RPMI8226 (cell line): ENCODE measurements at regions not wholly inside any gene's neighbourhood (a gene's known extent, or its start where the extent isn't known, plus 50 kb on each side); places are given as distances from the start of the nearest gene placed in this dataset.
"Not testable (repeated sequence)": the region's sequence is repeated elsewhere in the genome, so short reads cannot be mapped to it uniquely, and the experiment has no call there.

Experiments used
- DNase-seq: peaks from one replicate; pipeline ENCODE4 v3.0.0-alpha.2; 2015

DNA sequence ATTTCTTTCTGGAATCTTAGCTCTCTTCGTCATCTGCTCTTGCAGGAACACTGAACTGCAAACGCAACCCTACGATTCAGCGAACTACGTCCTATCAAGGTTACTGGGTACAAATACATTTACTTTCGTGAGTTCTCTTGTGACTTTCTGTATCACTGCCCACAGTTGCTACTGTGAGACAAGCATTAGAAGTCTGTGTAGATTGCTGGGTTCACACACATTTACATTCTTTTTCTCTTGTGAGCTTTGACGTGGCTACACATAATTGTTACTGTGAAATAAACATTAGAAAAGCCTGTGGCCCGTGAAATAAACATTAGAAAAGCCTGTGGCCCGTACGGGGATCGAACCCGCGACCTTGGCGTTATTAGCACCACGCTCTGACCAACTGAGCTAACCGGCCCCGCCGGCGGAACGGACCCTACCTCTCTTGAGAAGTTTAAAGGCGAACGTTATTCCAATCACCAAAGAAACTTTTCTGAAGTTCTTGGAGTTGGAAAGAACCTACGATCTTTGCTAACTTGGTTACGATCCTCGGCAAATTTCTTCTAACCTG, 61.2 kb upstream of the ZNF322 start:
- DNase-seq: not testable (repeated sequence)

DNA sequence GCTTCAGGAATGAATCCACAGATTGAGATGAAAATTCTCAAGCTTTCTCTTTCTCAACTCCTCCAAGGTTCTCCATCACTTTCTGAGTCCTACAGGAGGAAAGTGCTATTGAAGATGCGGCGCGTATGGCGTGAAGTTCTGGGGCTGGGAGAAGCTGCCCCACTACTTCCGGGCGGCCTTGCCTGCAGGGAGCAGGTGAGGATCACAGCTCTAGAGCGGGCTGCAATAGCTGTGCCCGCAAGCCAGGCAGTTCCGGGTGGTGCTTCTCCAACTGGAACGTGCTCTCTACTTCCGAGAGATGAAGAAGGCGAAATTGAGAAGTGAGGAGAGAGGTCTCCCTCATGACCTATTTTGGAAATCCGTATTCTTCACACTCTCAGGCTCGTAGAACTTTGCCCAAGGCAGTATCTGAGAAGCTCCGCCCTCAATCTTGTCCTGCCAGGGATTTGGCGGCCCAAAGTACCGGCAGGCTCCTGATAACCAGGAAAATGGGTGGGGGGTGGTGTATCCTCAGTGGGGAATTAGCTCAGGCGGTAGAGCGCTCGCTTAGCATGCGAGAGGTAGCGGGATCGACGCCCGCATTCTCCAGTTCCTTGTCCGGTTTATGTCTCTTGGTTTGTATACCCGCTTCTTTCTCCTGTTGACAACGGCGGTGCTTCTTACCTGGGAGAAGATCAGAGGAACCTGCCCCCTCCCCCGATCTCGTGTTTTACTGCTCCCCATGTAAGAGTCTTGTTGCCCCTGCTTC, 70.6 kb upstream of the ZNF322 start:
- not testable (repeated sequence) for DNase-seq

DNA sequence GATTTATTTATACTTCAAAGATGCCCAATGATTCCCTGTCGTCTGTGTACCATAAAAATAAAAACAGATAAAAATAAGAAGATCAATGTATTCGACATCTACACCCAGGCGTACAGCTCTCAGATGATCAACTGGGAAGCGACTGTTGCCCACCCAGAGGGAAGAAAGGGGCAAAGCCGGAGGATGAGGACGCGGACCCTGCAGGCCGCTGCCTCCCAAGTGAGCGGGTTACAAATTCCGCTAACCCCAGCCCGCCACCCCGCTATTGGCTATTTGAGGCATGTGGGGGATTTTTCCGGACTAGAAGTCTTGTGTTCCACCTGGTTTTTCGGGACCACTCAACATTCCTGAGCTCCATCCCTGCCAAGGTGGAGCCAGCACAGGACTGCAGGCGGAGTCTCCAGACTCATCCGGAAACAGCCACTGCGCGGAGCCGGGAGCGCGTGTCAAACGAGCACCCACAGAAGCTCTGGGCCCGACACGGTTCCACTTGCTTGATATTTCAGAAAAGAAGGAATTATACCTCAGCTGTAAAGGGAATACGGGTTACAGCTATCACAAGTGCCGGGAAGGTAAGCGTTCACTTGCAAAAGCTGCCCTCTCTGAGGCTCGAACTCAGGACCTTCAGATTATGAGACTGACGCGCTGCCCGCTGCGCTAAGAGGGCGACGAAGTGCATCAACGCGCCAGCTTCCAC, 75.4 kb upstream of the ZNF322 start:
- not testable (repeated sequence) for DNase-seq

DNA sequence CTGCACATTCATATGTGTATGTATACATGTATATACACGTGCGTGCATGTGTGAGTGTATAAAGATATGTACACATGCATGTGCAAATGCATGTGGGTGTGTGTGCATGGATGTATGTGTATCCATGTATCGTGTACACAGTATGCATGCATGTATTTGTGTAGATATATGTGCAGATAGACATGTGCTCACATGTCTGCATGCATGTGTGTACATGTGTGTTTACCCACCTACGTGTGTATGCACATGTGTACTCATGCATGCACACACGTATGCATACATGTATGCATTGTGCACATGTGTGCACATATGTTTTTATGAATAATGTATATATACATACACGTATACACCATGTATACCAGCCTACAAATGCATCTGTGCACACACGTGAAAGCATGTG, 80.3 kb upstream of the ZNF322 start:
- no peak for DNase-seq

DNA sequence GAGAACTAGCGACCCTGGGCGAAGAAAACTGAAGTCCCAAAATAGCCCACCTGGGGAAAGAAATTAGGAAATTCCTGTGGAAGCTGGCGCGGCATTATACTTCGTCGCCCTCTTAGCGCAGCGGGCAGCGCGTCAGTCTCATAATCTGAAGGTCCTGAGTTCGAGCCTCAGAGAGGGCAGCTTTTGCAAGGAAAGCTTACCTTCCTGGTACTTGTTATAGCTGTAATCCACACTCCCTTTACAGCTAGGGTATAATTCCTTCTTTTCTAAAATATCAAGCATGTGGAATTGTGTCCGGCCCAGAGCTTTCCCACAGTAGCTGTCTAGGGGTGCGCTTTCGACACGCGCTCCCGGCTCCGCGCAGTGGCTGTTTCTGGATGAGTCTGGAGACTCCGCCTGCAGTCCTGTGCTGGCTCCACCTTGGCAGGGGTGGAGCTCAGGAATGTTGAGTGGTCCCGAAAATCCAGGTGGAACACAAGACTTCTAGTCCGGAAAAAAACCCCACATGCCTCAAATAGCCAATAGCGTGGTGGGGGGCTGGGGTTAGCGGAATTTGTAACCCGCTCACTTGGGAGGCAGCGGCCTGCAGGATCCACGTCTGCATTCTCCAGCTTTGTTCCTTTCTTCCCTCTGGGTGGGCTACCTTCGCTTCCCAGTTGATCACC, 83.7 kb upstream of the ZNF322 start:
- DNase-seq: no peak

DNA sequence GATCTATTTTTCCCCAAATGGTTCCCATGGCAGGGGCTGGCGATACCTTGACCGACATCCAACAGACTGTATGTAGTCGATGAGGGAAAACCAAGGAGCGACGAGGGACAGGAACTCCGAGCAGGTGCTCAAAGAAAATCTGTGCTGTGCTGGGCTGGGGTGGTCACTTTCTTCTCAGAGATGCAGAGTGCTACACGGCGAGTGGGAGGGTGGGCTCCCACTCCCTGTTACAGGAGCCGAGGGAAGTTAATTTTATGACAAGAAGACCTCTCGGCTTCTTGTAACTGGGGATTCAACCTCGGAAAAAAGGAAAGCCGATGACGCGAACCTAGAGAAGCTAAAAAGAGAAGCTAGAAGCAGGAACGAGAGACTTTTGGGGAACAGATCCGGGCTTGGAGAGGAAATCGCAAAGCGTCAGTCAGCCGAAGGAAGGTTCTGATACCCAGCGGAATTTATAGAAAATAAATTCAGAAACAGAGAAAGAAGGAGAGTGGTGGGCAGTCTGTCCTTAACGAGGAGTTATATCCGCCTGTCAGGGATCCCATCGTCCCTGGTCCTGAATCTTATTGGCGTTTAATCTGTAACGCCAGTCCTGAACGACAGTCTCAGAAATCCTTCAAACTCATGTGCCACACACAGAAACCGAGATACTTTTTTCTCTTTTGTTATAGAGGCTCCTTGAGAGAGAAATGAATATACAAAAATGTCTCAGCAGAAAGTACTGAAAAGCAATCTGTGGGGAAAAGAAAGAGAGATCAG, 84.6 kb upstream of the ZNF322 start:
- no peak for DNase-seq

DNA sequence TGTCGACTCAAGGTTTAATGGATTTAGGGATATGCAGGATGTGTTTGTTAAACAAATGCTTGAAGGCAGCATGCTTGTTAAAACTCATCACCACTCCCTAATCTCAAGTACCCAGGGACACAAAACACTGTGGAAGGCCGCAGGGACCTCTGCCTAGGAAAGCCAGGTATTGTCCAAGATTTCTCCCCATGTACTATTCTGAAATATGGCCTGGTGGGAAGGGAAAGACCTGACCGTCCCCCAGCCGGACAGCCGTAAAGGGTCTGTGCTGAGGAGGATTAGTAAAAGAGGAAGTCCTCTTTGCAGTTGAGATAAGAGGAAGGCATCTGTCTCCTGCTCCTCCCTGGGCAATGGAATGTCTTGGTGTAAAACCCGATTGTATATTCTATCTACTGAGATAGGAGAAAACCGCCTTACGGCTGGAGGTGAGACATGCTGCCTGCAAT, 85.3 kb upstream of the ZNF322 start:
- DNase-seq: not testable (repeated sequence)

DNA sequence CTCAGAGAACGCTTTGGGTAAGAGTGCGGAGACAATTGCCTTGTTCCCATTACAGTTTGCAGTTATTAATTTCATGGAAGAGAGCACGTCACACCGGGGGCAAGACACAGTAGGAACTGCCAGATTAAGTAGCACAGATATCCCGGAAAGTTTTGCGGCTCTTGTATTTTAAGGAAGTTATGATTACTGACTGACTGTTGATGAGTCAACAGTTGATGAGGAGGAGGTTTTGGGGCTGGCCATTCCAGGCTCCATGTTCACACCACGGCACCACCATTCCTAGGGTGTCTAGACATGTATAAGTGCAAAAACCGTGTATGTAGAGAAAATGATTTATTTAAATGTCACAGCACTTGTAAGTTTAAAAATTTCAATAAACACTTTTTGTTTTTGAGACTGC, 86.4 kb upstream of the ZNF322 start:
- not testable (repeated sequence) for DNase-seq

DNA sequence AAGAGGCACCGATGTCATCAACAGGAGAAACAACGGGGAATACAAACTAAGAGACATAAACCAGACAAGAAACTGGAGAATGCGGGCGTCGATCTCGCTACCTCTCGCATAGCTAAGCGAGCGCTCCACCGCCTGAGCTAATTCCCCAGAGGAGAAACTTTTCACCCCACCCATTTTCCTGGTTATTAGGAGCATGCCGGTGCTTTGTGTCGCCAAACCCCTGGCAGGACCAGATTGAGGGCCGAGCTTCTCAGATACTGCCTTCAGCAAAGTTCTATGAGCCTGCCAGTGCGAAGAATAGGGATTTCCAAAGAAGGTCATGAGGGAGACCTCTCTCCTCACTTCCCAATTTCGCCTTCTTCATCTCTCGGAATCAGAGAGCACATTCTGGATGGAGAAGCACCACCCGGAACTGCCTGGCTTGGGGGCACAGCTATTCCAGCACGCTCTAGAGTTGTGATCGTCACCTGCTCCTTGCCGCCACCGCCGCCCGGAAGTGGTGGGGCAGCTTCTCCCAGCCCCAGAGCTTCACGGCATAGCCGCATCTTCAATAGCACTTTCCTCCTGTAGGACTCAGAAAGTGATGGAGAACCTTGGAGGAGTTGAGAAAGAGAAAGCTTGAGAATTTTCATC, 89.7 kb upstream of the ZNF322 start:
- not testable (repeated sequence) for DNase-seq

DNA sequence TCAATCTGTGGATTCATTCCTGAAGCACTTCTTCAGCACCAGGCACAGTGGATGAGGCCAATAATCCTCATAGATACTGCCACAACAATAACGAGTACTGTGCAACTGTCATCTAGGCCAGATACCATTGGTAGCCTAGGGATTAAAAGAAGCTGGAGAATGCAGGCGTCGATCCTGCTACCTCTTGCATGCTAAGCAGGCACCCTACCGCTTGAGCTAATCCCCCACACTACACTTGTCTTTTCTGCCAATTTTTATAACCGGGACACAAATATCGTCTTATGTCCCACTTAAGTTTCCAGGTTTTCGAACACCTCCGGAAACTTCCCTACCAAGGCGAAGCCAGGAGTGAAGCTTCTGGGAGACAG, 90.2 kb upstream of the ZNF322 start:
- not testable (repeated sequence) for DNase-seq

DNA sequence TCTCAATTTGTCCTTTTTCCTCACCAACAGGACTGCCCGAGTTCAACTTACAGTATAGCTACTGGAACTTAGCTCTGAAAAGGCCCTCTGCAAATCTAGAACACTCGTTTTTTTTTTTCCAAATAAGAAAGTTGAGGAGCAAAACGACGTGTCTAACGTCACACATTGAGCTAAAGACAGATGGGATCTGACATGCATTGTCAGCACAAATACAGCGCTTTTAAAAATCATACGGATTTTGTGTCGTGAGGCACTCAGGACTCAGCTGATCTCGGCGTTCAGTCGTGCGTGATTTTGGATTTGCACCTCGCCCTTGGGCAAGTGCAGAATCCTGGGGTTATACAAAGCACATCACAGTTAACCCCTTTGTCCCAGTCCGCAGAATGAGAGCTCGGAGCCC, 94.7 kb upstream of the ZNF322 start:
- DNase-seq: no peak

DNA sequence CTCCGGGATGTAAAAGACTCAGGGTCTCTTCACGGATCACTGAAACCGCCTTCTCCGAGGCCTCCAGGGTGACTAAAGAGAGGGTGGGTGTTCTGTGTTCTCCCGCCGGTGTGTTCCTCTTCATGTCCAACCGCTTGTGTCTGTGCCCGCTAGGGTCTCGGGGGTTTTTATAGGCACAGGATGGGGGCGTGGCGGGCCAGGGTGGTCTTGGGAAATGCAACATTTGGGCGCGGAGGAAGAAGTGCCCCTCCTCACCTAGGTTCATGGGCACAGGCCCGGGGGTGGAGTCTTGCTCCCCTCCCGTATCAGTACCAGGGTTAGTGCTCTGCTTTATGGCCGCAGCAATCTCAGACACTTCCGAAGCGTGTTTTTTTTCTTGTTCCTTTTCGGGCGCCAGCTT, 95.3 kb upstream of the ZNF322 start:
- DNase-seq: not testable (repeated sequence)

DNA sequence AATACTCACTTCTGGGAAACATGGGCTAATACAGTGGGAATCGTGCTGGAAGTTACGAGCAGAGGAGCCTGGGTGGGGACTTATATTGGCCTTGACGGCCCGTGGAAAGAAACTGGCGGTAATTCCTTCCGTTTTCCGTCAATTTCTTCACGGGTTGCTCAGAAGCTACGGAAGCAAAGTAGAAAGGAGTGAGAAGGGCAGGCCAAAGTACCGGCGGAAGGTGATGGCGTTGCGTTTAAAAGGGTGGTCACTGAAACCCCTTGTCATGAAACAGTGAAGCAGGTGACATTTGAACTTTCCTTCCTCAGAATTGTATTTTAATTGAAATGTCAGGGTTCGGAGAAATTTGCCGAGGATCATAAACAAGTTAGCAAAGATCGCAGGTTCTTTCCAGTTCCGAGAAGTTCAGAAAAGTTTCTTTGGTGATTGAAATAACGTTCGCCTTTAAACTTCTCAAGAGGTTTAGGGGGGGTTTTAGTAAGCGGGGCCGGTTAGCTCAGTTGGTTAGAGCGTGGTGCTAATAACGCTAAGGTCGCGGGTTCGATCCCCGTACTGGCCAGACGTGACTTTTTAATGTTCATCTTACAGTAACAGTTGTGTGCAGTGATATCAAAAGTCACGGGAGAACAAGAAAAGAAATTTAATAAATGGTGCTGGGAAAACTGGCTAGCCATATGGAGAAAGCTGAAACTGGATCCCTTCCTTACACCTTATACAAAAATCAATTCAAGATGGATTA, 96.7 kb upstream of the ZNF322 start:
- DNase-seq: peak; percentile 37

DNA sequence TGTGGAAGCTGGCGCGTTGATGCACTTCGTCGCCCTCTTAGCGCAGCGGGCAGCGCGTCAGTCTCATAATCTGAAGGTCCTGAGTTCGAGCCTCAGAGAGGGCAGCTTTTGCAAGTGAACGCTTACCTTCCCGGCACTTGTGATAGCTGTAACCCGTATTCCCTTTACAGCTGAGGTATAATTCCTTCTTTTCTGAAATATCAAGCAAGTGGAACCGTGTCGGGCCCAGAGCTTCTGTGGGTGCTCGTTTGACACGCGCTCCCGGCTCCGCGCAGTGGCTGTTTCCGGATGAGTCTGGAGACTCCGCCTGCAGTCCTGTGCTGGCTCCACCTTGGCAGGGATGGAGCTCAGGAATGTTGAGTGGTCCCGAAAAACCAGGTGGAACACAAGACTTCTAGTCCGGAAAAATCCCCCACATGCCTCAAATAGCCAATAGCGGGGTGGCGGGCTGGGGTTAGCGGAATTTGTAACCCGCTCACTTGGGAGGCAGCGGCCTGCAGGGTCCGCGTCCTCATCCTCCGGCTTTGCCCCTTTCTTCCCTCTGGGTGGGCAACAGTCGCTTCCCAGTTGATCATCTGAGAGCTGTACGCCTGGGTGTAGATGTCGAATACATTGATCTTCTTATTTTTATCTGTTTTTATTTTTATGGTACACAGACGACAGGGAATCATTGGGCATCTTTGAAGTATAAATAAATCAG, 106.8 kb upstream of the ZNF322 start:
- DNase-seq: not testable (repeated sequence)

DNA sequence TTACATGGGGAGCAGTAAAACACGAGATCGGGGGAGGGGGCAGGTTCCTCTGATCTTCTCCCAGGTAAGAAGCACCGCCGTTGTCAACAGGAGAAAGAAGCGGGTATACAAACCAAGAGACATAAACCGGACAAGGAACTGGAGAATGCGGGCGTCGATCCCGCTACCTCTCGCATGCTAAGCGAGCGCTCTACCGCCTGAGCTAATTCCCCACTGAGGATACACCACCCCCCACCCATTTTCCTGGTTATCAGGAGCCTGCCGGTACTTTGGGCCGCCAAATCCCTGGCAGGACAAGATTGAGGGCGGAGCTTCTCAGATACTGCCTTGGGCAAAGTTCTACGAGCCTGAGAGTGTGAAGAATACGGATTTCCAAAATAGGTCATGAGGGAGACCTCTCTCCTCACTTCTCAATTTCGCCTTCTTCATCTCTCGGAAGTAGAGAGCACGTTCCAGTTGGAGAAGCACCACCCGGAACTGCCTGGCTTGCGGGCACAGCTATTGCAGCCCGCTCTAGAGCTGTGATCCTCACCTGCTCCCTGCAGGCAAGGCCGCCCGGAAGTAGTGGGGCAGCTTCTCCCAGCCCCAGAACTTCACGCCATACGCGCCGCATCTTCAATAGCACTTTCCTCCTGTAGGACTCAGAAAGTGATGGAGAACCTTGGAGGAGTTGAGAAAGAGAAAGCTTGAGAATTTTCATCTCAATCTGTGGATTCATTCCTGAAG, 111.6 kb upstream of the ZNF322 start:
- not testable (repeated sequence) for DNase-seq

DNA sequence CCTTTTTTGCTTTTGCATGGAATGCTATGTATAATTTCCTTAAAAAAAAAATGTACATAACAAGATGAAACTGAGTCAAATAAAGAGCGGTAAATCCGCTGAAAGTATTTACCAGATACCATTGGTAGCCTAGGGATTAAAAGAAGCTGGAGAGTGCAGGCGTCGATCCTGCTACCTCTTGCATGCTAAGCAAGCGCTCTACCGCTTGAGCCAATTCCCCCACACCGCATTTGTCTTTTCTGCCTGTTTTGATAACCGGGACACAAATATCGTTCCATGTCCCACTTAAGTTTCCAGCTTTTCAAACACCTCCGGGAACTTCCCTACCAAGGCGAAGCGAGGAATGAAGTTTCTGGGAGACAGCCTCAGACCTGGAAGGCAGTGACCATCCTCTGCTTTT, 113.9 kb upstream of the ZNF322 start:
- DNase-seq: not testable (repeated sequence)

DNA sequence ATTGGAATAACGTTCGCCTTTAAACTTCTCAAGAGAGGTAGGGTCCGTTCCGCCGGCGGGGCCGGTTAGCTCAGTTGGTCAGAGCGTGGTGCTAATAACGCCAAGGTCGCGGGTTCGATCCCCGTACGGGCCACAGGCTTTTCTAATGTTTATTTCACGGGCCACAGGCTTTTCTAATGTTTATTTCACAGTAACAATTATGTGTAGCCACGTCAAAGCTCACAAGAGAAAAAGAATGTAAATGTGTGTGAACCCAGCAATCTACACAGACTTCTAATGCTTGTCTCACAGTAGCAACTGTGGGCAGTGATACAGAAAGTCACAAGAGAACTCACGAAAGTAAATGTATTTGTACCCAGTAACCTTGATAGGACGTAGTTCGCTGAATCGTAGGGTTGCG, 121.0 kb upstream of the ZNF322 start:
- not testable (repeated sequence) for DNase-seq

DNA sequence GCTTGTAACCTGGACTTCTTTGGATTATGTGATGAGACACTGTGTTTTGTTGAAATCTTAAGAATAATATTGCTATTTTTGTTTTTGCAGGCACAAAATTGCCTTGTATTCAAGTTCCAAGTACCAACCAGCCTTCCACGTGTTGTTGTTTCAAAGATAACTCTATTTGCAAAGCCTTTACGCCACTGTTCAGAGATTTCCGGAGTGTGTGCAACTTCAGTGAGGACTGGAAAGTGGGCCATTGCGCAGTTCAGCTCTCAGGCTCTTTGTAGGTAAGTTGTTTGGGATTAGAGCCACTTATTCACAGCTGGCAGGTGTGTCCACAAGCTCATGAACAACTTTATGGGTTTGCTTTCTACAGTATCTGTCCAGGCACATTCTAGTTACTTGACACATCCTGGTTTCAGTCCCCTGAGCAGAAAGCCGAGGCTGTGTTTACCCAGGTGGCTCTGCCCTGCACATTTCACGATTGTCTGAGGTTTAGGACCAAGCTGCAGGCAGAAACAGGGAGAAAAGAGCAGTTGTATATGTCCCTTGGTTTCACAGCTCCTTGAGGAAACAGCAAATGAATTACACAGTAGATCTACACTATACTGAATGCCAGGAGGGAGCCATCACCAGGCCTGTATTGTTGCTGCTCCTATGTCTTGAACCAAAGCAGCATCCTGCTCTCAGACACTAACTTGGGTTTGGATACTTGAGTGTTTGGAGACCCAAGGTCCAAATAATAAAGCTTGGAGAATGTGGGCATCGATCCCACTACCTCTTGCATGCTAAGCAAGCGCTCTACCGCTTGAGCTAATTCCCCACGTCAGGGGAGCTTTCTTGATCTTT, 136.1 kb upstream of the ZNF322 start:
- DNase-seq: not testable (repeated sequence)
